Stimulated activated CD4-positive, alpha-beta T cell treated with anti-CD3 and anti-CD28 coated beads, TNF-alpha, amount 100 ng/mL, for 48 hours (primary cell): ENCODE measurements at regions not wholly inside any gene's neighbourhood (a gene's known extent, or its start where the extent isn't known, plus 50 kb on each side); places are given as distances from the start of the nearest gene placed in this dataset.
A peak's percentile ranks its signal among the peaks of the same experiment; 100 is the strongest.

ENCODE experiments used
- DNase-seq, 3 donors: peaks; one replicate each; pipeline ENCODE4 v3.0.0-alpha.2; 2020; ENCODE audit warnings: low read depth in 3 of 3

DNA sequence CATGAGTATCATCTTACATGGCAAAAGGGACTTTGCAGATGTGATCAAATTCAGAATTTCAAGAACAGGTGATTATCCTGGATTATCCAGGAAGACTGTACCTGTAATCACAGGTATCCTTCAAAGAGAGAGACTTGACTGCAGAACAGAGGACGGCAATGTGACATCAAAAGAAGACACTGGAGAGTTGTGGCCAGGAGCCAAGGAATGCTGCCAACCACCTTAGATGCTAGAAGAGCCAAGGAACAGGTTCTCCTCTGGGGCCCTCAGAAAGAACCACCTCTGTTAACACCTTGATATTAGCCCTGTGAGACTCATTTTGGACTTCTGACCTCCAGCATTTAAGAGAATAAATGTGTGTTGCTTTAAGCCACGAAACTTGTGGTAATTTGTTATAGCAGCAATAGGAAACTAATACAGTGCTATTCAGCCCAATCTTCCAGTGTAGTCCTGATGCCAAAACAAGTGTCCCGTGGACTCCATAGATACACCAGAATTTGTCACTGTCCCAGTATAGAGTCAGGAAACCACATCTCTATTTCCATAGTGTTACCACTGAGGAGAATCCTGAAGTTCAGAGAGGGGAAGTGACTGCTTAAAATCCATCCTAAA is 330.6 kb upstream of the TLE3 start:
- DNase-seq: no peak

DNA sequence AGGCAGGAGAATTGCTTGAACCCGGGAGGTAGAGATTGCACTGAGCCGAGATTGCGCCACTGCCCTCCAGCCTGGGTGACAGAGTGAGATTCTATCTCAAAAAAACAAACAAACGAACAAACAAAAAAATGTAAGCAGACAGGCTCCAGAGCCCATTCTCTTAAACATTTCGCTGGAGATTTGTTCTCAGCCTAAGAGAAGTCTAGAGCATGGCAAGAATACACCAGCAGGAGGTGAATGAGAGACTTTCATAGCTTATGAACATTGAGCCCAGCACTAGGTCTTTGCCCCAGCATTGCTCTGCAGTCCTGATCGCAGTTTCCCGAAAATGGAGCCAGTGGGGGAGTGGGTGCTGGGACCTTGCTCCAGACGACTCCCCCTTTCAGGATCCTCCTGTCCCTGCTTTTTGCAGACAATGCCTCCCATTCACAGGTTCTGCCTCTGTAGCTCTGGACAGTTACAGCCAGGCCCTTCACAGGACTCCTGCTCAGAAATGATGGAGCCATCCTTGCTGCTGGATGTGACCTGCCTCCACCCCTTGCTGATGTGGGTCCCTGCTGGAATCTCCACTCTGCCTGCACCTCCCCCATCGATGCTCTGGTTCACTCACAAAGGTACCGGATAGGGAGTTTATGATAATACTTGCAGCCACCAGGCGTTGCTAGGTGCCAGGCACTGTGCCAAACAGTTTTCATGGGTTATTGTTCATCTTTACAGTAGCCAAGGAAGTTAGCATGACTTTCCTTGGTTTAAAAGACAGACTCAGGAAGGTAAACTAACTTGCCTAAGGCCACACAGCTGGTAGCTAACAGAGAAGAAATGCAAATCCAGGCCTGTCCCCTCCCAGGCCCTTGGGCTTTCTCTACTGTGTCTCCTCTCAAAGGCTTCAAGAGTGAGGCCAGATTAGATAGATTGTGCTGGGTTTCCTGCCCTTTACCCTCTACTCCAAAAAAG is 329.7 kb upstream of the TLE3 start:
- DNase-seq: no peak

DNA sequence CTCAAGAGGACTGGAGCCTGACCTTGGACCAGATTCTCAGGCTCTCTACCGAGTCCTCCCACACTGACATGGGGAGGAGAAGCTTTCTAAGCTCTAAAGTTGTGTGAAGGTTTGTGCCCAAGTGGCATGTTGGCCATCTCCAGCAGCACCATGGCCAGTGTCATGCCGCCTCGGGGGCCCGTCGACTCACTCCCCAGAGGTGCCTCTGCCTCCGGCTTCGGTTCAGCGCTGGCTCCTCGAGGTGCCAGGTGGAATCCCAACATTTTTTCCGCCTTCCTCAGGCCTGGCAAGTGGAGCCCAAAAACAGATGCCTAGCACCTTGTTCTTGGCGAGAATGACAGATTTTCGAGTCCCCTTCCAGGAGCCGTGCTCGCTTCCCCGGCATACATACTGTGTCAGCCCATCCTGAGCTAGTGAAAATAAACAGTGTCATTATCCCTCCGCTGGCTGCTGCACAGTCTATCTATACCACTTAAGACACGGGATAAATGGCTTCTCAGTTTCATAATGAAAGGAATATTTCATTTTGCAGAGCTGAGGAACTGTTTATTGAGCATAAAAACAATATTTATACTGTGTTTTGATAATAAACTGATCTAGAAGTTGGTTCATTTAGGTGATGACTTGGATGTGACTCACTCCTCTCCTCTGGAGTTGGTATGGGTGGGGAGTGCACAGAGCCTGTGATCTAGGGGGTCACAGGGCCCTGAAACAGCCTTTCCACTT is 328.5 kb upstream of the TLE3 start:
- DNase-seq: no peak

DNA sequence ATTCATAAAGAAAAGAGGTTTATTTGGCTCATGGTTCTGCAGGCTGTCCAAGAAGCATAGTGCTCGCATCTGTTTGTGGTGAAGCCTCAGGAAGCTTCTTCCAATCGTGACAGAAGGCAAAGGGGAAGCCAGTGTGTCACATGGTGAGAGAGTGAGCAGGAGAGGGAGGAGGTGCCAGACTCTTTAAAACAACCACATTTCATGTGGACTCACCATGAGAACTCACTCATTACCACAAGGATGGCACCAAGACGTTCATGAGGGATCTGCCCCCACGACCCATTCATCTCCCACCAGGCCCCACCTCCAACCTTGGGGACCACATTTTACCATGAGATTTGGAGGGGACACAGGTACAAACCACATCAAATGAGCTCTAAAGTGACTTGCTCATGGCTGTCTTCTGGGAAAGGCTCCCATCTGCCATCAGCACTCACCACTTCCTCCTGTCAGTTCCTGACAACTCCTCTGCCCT is 327.3 kb upstream of the TLE3 start:
- DNase-seq: peak in 1 of 3 donors; percentile 16

DNA sequence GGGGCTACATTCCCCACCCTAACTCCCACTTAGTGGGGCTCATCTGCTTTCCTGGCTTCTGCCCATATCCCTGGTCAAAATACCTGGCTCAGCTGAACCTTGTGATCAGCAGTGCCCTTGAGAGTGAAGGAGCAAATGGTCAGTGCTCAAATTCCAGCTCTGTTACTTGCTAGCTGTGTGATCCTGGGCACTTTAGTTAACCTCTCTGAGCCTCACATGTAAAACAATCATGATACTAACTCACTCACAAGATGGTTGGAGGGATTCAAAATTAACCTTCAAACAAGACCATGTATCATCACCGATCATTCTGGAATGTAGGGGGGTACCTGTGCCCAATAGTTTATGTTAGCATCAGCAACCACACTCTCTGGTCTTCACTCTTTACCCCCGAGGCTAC is 325.6 kb upstream of the TLE3 start:
- no peak for DNase-seq

DNA sequence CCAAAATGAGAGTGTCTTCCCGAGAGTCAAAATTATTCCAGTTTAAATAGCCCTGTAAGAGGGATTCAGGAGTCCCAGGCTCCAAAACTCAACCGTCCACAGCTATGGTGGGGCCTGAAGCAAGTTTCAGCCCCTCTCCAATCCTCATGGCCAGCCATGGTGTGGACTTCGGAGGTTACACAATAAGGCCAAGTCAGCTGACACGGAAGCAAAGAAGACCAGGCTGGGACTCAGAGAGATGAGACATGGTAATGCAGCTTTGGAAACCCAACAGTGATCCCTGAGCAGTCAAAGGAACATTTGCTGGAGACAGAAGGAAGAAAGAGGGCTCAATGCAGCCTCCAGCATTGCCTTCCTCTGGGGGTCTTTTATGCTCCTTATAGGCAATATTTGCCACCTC is 324.6 kb upstream of the TLE3 start:
- DNase-seq: no peak

DNA sequence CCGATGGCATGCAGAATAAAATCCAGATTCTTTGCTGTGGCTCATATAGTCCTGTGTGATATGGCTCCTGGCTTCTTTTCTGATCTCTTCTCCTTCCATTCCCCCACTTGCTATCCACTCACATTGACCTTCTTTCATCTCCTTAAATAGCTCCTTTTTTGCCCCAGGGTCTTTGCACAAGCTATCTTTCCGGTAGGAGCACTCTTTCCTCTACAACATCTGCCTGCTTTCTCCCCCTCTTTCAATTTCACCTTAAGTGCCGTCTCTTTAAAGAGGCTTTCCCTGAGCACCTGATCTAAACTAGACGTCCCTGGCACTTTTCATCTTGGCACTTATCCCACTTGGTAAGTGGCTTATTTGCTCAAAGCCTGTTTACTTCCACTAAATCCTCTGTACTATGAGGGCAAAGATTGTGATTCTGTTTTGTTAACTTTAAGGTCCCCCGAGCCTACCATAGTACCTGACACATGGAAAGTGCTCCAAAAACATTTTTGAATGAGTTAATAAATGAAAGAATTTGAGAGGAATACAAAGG is 323.3 kb upstream of the TLE3 start:
- no peak for DNase-seq

DNA sequence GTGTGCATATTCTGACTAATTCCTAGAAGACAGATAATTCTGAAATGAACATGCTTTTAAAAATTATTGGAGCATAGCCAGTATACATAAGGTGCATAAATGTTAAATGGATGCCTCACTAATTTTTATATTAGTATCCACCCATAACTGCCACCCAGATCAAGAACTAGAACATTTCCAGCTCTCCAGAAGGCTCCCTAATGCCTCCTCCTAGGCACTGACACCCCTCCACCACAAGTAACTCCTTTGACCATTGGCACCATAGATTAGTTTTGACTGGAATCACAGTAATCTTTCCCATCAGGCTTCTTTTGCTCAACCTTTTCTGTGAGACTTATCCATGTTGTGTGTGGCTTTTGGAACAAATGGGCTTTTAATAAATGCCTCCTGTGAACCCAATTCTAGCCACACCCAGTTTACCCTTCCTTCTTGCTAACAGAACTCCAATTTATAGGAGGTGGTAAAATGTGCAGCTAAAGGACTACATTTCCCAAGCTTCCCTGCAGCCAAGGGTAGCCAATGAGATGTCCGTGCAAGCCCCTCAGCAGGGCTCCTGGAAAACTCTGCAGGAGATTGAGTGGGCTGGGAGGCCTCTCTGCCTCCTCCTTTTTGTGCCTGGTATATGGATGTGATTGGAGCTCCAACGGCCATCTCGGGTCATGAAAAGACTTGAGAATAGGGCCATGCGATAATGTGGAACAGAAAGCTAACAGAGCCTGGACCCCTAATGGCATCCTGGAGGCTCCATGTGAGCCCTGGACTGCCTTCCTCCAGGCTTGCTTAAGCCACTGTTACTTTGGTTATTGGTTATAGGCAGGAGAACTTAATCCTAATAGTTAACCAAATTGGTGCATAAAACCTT is 322.6 kb upstream of the TLE3 start:
- DNase-seq: no peak

DNA sequence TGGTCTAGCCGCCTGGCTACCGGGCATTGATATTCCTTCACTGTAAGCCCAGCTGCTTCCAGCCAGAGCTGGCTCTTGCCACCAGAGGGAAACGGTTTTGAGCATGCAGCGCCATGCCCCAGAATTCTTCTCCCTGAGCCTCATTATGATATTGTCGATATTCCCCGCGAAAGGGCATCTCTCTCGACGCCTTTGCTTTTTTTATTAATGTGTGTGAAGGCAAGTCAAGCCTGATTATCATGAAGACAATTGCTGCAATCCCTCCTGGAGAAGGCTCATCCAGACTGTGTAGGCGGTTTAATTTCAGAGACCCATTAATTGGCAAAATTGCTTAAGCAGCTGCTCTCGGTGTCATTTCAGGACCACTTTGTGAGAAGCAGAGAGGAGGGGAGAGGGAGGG is 321.2 kb upstream of the TLE3 start:
- DNase-seq: no peak

DNA sequence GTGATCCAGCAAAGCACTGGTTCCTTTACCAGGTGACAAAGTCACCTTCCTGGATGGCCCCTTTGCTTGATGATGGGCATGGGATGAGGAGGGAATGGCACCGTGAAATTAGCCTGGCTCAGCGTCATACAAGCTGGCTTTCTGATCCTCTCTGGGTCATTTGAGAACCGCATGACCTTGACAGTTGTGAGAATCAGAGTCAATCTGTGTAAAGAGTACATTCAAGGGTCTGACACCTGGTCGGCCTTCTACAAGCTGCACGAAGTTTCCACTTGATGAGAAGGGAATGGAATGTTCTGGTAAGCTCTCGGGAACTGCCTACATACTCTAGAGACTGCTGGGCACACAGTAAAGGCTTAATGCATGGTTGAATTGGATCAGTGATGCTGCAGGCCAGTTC is 319.8 kb upstream of the TLE3 start:
- no peak for DNase-seq

DNA sequence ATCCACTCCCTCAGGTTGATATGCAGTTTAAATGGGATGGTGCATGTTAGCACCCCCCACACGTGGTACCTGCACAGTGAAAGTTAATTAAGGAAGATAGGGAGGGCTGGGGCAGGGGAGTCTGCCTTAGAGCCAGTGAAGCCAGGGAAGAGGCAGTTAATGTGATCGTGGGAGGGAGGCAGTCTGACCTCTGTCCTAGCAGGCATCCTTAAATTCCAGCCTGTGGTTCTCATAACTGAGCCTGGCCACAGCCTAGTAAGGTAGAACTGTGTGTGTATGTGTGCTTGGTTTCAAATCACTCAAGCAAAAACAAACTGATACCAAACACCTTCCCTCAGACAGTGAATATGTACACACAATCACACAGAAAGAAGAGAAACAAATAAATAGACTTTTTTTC is 319.1 kb upstream of the TLE3 start:
- DNase-seq: no peak

DNA sequence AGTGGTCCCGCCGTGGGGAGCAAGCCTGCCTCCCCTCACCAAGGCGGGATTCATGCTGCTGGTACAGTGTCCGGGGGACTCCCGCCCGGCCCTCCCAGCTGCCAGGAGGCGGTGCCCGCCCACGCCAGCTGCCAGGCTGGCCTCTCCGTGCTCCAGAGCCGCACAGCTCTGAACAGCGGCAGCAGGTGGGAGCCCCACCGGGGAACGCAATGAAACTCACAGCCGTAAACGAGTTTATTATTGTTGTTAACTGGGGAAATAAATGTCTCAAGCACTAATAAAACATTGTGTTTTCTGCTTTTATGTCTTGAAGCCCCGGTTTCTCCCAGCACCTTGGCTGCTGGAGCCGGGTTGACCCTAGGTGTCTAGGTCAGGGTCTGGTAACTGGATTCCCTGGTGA is 317.7 kb upstream of the TLE3 start:
- no peak for DNase-seq

DNA sequence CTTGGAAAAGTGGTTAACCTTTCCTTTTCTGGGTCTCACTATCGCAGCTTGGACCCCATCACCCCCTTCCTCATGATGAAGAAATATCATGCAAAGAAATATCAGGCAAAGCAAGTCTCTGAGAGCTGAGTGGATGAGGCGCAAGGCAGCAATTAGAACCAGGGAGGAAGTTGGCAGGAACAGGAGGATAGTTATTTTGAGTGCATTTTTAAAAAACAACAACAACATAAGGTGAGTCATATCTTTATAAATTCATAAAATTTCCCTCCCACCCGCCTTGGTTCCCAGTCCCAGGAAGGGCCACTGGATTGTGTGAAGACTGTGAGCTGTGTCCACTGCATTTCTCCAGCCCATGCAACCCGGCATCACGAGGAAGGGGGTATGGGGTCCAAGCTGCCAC is 316.9 kb upstream of the TLE3 start:
- no peak for DNase-seq

DNA sequence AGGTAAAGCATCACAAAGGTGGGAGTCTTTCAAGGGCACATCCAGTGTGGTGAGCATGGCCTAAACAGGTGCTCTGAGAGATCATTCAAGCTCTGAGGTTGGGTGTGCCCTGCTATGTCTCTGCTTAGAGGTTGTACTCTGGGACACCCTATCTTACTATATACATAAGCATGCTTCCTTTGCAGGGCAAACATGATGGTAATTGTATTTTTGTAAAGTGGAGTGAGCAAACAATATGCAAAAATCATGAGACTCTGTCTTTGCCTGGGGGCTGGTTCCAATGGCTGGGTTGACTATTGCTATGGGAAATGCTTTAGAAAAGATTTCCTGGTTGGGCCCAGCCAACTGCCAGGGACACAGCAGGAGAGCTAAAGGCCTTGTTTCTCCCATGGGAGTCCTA is 315.1 kb upstream of the TLE3 start:
- no peak for DNase-seq

DNA sequence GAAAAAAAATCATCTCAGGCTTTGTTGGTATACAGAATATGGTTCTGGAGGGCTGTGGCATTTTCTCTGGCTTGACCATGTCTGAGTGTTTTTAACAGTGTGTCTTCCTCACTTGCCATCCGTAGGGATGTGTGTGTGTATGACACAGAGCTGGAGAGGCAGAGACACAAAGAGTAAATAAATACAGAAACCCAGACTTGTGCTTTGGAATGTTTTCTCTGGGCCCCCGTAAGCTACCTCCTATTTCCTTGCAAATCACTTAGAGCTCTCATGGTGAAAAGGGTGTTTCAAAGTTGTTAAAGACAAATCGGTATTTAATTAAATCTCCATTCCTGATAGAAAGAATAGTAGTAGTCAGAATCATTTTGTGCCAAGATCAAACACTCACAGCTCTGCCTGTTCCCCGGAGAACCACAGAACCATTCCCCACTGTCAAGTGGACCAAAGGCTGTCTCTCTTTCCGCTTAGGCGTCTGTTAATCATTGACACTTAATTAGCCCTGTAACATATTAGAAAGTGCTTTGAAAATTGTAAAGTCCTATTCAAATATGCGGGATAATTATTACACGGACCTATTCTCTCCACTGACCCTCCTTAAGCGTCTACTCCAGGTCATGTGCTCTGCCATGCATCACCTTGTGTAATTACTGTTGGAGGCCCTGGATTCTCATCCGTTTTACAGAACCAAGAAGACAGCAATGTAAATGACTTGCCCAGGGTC is 313.6 kb upstream of the TLE3 start:
- no peak for DNase-seq

DNA sequence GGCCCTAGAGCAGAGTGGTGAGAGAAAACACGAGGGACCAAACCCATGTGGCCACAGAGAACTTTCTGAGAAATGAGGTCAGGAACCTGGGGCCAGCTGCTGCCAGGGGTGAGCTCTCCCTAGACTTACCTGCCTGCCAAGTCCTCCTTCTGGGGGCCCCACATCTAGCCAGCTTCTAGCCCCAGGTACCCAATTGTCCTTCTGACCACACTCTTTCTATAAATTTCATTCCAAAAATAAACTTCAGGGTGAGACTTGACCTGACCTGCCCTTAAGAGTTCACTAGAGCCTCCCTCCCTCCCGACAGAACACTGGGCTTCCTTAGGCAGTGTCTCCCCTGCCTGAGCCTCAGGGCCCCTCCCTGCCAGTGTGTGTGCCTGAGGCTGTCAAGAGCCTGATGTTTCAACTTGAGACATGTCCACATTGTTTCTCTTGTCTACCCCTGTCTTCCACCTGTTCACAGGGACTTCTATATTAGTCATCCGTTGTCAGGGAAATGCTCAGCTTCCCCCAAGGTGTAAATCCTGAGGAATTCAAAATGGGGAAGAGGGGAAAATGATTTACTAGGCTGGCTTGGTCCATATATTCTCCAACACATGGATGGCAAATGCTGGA is 312.8 kb upstream of the TLE3 start:
- no peak for DNase-seq

DNA sequence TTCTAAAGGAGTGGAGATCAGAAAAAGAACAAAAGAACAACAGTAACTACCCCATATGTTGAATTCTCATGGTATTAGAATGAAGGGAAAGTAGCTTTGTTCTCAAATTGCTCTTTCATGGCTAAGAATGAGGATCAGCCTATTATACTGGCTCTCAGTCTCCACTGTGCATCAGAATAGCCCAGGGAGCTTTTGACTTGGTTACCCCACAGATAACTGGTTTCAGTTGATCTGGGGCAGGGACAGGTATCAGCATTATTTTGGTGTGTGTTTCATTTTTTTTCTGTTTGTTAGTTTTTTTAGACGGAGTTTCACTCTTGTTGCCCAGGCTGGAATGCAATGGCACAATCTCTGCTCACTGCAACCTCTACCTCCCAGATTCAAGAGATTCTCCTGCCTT is 311.7 kb upstream of the TLE3 start:
- DNase-seq: no peak

DNA sequence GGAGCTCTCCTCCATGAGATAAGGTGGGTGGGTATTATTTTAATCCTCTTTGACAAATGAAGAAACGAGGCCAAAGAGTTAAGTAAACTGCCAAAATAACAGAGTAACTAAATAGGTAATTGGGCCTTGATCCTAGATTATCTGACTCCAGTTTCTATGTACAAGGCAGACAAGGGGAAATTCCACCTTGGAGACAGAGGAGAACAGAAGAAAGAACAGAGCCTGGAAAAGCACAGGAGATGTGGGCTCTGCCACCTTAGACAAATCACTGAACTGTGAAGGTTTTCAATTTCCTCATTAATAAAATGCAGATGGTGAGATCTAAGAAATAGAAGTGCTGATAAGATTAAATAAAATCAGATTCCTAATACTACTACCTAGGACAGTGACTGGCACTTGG is 310.2 kb upstream of the TLE3 start:
- no peak for DNase-seq

DNA sequence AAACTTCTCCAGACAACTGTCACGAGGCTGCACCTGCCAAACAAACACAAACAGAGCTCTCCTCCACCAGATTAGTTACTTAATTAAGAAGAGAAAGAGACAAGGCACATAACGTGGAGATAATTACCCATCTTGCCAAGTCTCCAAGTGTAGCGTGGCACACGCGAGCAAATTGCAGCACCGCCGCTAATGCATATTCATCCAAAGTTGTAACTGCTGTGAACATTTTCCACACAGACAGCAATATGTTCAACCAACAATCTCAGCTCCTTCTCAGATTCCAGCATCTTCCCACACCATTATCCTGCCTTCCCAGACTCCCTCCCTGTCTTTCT is 309.6 kb upstream of the TLE3 start:
- no peak for DNase-seq

DNA sequence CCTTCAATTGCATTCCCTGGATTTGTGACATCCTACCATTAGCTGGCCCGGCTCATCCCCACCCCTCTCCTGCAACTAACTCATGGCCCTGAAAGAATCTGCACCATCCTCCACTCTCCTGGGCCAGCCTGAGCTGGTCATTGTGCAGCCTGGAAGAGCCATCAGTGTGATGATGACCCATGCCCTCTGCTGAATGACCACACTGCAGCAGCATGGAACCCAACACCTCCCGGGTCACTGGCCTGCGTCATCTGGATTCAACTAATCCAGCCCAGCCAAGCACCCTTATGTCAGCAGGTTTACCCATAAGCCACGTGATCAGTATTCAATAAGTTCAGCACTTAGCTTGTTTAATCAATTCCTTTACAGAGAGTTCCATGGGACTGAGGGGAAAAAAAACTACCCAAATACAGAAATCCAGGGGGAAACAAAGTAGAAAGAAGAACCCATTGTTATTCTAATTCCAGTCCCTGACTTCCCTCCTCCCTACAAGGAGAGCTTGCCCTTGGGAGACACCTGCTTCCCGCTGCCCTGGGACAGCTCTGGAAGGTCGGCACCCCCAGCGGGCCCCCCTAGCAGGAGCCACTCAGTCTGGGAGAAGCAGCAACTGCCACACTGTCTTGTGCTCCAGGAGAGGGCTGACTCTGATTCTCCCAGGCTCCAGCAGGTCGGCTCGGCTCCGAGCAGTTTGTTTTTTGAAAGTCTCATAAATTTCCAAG is 309.1 kb upstream of the TLE3 start:
- no peak for DNase-seq
